ENCODE measurements at regions not wholly inside any gene's neighbourhood (a gene's known extent, or its start where the extent isn't known, plus 50 kb on each side); places are given as distances from the start of the nearest gene placed in this dataset.

- H3K4ac ChIP-seq (ENCODE audit: low read depth, low read length) = no peak overlapping the region
- no peaks in the 10 kb centered on the region for H3K4me1 ChIP-seq (ENCODE audit: insufficient read depth, low read length)
- no peaks in the 10 kb centered on the region for H3K79me1 ChIP-seq (ENCODE audit: insufficient read depth, low read depth, low read length, poor library complexity, severe bottlenecking)
- no peaks in the 10 kb centered on the region for H3K27me3 ChIP-seq (ENCODE audit: insufficient read depth, low read length)
- no peak overlapping the region for H2AK5ac ChIP-seq (ENCODE audit: insufficient read length, low read length)
- H3K18ac ChIP-seq (ENCODE audit: insufficient read length, low read depth, low read length) = no peak overlapping the region
- DNase-seq = no peak
- no peaks in the 10 kb centered on the region; the same call in 1 of the 2 replicates for H3K27me3 Mint-ChIP-seq (ENCODE audit: low read depth)
- H3K27ac ChIP-seq (ENCODE audit: insufficient read length, low read depth, low read length) = no peak overlapping the region
- H3K4me1 Mint-ChIP-seq = peaks cover 8 to 11% of the 10 kb centered on the region in 2 experiments; a peak in 3 of 4 replicates
- H3K9me3 Mint-ChIP-seq = no peaks in the 10 kb centered on the region
- no peak overlapping the region for H2BK15ac ChIP-seq (ENCODE audit: low read depth, low read length)
- H3K56ac ChIP-seq (ENCODE audit: insufficient read length, low read depth, low read length) = no peak overlapping the region
- H2AFZ ChIP-seq (ENCODE audit: low read length) = no peak overlapping the region
- no peak overlapping the region for H3K27ac Mint-ChIP-seq
- TF ChIP-seq CTCF (conservative IDR thresholded peaks at IDR 0.05) = no peak
- H4K20me1 ChIP-seq (ENCODE audit: control insufficient read depth, insufficient read depth, insufficient read length) = no peaks in the 10 kb centered on the region
- no peak overlapping the region for H3K4me3 Mint-ChIP-seq
- H3K9ac ChIP-seq (ENCODE audit: extremely low read depth, insufficient read length, low read length) = no peak overlapping the region
- no peak overlapping the region for H2BK120ac ChIP-seq (ENCODE audit: low read depth, low read length, poor library complexity, severe bottlenecking)
- no peak overlapping the region for H4K91ac ChIP-seq (ENCODE audit: insufficient read length, low read depth, low read length)
- H2BK20ac ChIP-seq (ENCODE audit: low read depth, low read length, poor library complexity, severe bottlenecking) = no peak overlapping the region
- no peak overlapping the region for H3K14ac ChIP-seq (ENCODE audit: insufficient read depth, low read length)
- no peak overlapping the region for H2BK5ac ChIP-seq (ENCODE audit: insufficient read length, low read length)
- H2BK12ac ChIP-seq (ENCODE audit: insufficient read length, low read depth, low read length) = no peak overlapping the region
- no peaks in the 10 kb centered on the region for H3K9me3 ChIP-seq (ENCODE audit: control insufficient read depth, low read depth, low read length)
- no peak overlapping the region for H3K4me2 ChIP-seq (ENCODE audit: insufficient read depth, insufficient read length, low read length)
- no peaks in the 10 kb centered on the region for H3K36me3 Mint-ChIP-seq (ENCODE audit: insufficient read depth in 1 of 3, low read depth in 3 of 3)
- no CpG with 5 or more reads among the region's 6 CpGs for WGBS (ENCODE audit: extremely low coverage, insufficient read length, low lambda C conversion rate)
- H3K79me2 ChIP-seq (ENCODE audit: insufficient read depth, low read length) = no peaks in the 10 kb centered on the region
- H3T11ph ChIP-seq (ENCODE audit: low read length) = no peak overlapping the region
- H4K5ac ChIP-seq (ENCODE audit: insufficient read length, low read depth, low read length) = no peak overlapping the region
- no peak overlapping the region for H4K8ac ChIP-seq (replicated peaks; ENCODE audit: insufficient read length, low read depth, low read length)
- H3K23ac ChIP-seq (ENCODE audit: insufficient read length, low read depth, low read length) = no peak overlapping the region
- H3K23me2 ChIP-seq (ENCODE audit: insufficient read length, low read depth, low read length, poor library complexity, severe bottlenecking) = no peaks in the 10 kb centered on the region
These were observed 66.1 kb upstream of the SPON1 start for GRCh38 chr11:13896175-13896980.

Measured in H9 (cell line).